ENCODE measurements at regions not wholly inside any gene's neighbourhood (a gene's known extent, or its start where the extent isn't known, plus 50 kb on each side); places are given as distances from the start of the nearest gene placed in this dataset.

DNA sequence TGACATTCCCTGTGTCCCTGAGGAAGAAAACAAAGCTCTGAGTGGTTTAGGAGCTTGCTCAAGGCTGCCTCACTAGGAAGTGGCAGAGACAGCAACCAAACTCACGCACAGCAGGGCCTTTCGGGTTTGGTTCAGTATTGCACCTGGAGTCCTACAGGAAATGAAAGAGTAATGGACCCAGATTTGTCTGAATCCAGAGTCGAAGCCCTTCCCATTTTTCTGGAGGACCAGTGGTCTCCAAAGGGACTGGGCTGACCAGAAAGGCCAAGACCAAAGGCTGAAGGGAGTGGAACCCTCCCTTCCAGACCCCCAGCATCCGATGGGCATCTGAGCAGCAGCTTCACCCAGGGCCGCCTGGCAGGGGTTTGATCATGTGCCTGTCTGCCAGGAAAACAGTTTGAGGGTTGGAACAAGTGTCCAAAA is 85.5 kb upstream of the RPL38 start (continued):
- TF ChIP-seq GTF2F1 (IDR thresholded peaks at IDR 0.05; ENCODE audit: borderline replicate concordance, low read depth, low read length) (no peak), TAF7 (optimal IDR thresholded peaks at IDR 0.05; ENCODE audit: borderline replicate concordance, low read depth, low read length) (no peak), YY1 (IDR thresholded peaks at IDR 0.05; ENCODE audit: low read depth, low read length) (no peak), ATF3 (IDR thresholded peaks at IDR 0.05; ENCODE audit: insufficient read depth, low read depth, low read length) (no peak), SIN3A (conservative IDR thresholded peaks at IDR 0.05 in 1 of 2, IDR thresholded peaks at IDR 0.05 in 1 of 2; ENCODE audit: low read depth in 1 of 2, low read length in 2 of 2) (0 out of 4 replicates have a peak, but pooled peaks of 1 of the 2 experiments have one; percentile 7), RNF2 (IDR thresholded peaks at IDR 0.05; ENCODE audit: borderline replicate concordance, low read depth, low read length, missing control alignments, poor library complexity, severe bottlenecking) (no peak), FOSL1 (IDR thresholded peaks at IDR 0.05; ENCODE audit: insufficient read depth, low read depth, low read length) (no peak), HDAC2 (IDR thresholded peaks at IDR 0.05; ENCODE audit: borderline replicate concordance in 1 of 2, low read depth in 2 of 2, low read length in 2 of 2) (no peak)
